T-helper 17 cell (primary cell): ENCODE measurements at regions not wholly inside any gene's neighbourhood (a gene's known extent, or its start where the extent isn't known, plus 50 kb on each side); places are given as distances from the start of the nearest gene placed in this dataset.

Experiments used
- ATAC-seq: fragments of 150-1000 bp; cut with Tn5 transposase; 2 replicates; pipeline ENCODE4 v1.10.0; 2021; ENCODE audit warnings: mild to moderate bottlenecking, moderate library complexity
- DNase-seq, 3 donors: peaks; one replicate each; pipeline versions ENCODE4 v3.0.0 to v3.0.0-alpha.2; 2020 to 2021
- H3K9me3 ChIP-seq: one replicate; pipeline ENCODE4 v1.7.0; 2013; ENCODE audit warnings: low read length, mild to moderate bottlenecking; ENCODE audit not compliant: control insufficient read depth, poor library complexity, severe bottlenecking
- H3K27ac Mint-ChIP-seq: one replicate; pipeline ENCODE4 v1.8.0; 2022; ENCODE audit warnings: mild to moderate bottlenecking, moderate library complexity, mixed read lengths
- H3K27me3 Mint-ChIP-seq: one replicate; pipeline ENCODE4 v1.8.0; 2022; ENCODE audit warnings: mixed read lengths
- H3K36me3 Mint-ChIP-seq: one replicate; pipeline ENCODE4 v1.8.0; 2022; ENCODE audit warnings: low read depth, mixed read lengths
- H3K4me1 Mint-ChIP-seq: one replicate; pipeline ENCODE4 v1.8.0; 2022; ENCODE audit warnings: mild to moderate bottlenecking, mixed read lengths
- H3K4me3 Mint-ChIP-seq: one replicate; pipeline ENCODE4 v1.8.0; 2022; ENCODE audit warnings: mild to moderate bottlenecking, moderate library complexity, mixed read lengths

DNA sequence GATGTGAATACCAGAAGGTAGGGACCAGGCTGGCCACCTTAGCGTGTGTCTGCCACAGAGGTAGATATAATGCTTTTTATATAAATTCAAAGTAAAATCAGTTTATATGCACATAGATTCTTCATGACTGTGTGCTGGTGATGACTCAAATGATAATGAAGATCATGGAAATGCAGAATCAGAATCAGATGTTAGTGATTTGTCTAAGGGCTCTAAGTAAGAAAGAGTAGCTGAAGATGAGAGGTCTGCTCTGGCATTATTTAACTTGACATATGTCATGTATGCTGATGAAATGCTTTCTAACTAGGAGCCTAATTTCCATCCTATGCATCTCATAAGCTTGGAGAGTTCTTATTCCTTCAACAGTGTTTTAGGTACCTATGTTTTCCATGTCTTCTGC lies 50.3 kb upstream of the DPH6 start:
- H3K9me3 ChIP-seq = no peaks in the 10 kb centered on the region
- no peaks in the 10 kb centered on the region for H3K36me3 Mint-ChIP-seq
- peaks cover 5% of the 10 kb centered on the region for H3K27me3 Mint-ChIP-seq
- DNase-seq (no peak), ATAC-seq (no peak)
- H3K4me3 Mint-ChIP-seq = no peak overlapping the region
- H3K4me1 Mint-ChIP-seq = no peaks in the 10 kb centered on the region
- H3K27ac Mint-ChIP-seq = no peak overlapping the region

DNA sequence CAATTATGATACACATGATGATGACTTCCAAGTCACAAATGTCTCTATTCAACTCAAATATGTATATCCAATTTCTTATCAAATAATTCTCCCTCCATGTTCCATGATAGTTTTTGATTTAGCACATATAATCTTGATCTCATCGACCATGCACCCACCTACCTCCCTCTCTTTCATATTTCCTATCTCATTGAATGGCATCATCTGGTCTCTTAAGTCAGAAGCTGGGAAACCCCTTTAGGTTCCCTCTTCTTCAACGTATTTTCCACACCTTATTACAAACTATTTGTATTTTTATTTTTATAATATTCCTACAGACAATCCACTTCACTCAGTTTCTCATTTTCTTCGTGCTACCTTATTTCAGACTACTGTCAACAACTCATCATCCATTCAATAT lies 56.9 kb upstream of the DPH6 start:
- H3K9me3 ChIP-seq = no peaks in the 10 kb centered on the region
- no peak overlapping the region for H3K4me3 Mint-ChIP-seq
- no peaks in the 10 kb centered on the region for H3K36me3 Mint-ChIP-seq
- DNase-seq (no peak), ATAC-seq (no peak)
- no peak overlapping the region for H3K27ac Mint-ChIP-seq
- H3K27me3 Mint-ChIP-seq = no peaks in the 10 kb centered on the region
- H3K4me1 Mint-ChIP-seq = peaks cover 2% of the 10 kb centered on the region

DNA sequence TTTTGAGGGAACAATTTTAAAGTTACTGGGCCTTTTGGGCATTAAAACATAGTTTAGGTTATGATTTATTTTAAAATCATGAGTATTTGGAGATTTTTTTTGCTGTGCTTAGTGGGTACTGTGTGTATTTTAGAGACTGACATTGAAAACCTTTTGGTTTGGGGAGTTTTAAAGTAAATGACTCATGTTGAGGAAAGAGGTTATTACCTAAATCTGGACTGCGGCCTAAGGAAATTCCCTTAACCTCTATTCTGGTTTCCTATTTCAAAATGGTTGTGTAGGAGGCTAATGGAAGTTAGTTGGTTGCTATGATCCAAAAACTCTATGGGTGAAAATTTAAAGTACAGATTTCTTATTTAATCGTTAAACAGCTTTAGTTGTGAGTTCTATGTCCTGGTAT lies 57.3 kb upstream of the DPH6 start:
- ATAC-seq = no peak
- DNase-seq = no peak
- H3K36me3 Mint-ChIP-seq = no peaks in the 10 kb centered on the region
- no peaks in the 10 kb centered on the region for H3K9me3 ChIP-seq
- H3K27ac Mint-ChIP-seq = no peak overlapping the region
- H3K4me3 Mint-ChIP-seq = no peak overlapping the region
- H3K4me1 Mint-ChIP-seq = peaks cover 2% of the 10 kb centered on the region
- no peaks in the 10 kb centered on the region for H3K27me3 Mint-ChIP-seq

DNA sequence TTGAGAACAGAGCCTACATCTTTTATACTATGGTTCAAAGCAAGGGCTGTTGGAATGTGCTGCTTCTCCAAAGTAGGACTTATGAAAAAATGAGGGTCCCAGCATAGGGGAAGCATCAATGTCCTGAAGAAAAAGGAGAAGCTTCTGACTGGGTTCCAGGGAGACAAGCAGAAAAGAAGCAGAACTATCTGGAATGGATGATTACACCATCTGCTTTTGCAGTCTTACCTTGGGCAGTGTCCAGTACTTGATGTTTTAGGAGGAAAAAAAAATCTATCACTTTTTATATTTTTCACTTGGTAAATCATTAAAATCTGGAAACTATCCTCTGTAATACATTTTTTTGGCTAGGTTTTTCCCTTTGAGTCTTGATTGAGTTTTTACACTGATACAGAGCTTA lies 57.9 kb upstream of the DPH6 start:
- no peaks in the 10 kb centered on the region for H3K9me3 ChIP-seq
- DNase-seq (no peak), ATAC-seq (no peak)
- no peak overlapping the region for H3K27ac Mint-ChIP-seq
- peaks cover 2% of the 10 kb centered on the region for H3K4me1 Mint-ChIP-seq
- H3K4me3 Mint-ChIP-seq = no peak overlapping the region
- no peaks in the 10 kb centered on the region for H3K27me3 Mint-ChIP-seq
- no peaks in the 10 kb centered on the region for H3K36me3 Mint-ChIP-seq

DNA sequence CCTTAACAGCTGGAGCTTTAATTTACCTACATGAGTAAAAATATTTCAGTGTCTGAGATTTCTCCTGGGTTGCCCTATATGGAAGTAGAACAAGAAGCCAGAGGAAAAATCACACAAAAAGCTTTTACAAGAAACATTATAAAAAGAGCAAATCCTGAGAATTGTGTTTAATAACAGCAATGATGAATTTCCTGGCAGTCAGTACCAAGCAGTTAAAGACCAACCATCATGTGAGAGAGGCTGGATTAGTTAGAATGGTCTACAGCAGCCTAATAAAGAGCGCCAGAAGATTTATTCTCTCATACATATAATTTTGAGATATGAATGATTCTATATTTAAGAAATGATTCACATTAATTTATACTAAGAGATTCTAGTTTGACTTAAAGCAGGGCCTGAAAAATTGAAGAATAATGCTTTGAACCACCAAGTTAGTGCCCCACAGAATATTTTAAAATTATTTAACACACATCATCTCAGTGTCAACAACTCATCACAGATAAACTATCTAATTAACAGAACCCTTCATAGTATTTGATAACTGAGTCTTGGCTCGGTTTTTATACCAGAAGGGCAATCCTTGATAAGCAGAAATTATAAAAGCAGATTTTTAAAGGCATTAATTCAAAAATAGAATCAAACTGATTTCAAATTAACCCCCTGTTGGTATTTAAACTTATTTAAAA lies 59.9 kb upstream of the DPH6 start:
- Mint-ChIP-seq H3K27me3 (no peaks in the 10 kb centered on the region), H3K4me1 (peaks cover 2% of the 10 kb centered on the region), H3K4me3 (no peak overlapping the region), H3K36me3 (no peaks in the 10 kb centered on the region), H3K27ac (no peak overlapping the region)
- no peaks in the 10 kb centered on the region for H3K9me3 ChIP-seq
- DNase-seq (no peak), ATAC-seq (no peak)

DNA sequence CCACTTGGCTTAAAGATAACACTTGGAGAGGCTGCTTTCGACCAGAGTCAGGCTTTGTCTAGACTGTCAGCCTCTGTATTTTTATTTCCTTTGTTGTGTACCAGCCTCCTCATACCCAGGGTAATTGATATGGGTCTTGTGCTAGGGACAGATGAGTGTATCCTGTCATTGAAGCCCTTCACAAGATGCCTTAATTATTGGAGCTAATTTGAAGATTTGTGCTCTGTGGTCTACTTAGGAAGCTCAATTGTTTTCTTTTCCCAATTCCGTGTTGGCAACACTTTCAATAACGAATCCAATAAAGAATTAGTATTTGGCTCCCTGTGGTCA lies 60.5 kb upstream of the DPH6 start:
- H3K4me1 Mint-ChIP-seq = peaks cover 2% of the 10 kb centered on the region

DNA sequence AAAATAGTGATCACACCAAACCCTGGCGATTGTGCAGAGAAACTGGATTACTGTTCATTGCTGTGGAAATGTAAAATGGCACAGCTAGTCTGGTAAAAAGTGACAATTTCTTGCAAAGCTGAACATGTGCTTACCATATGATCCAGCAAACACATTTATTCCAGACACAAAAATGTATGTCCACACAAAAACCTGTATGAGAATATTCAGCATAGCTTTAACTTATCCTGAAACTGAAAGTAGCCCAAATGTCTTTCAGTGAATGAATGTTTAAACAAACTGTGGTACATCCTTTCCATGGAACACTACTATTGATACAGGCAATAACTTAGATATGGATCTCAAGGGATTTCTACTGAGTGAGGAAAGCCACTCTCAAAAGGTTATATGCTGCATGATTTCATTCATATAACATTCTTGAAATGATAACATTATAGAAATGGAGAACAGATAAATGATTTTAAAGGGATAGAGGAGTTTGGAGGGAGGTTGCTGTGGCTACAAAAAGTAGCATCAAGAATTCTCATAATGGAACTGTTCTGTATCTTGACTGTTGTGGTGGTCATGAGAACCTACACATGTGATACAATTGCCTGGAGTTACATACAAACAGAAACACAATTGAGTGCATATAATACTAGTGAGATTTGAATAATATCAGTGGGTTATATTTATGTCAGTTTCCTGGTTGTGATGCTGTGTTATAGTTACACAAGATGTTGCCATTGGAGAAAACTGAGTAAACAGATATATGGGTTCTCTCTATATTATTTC lies 70.7 kb upstream of the DPH6 start:
- H3K27me3 Mint-ChIP-seq = peaks cover 14% of the 10 kb centered on the region
- H3K27ac Mint-ChIP-seq = no peak overlapping the region
- no peaks in the 10 kb centered on the region for H3K4me1 Mint-ChIP-seq
- no peaks in the 10 kb centered on the region for H3K9me3 ChIP-seq
- ATAC-seq (no peak), DNase-seq (no peak)
- H3K36me3 Mint-ChIP-seq = no peaks in the 10 kb centered on the region
- H3K4me3 Mint-ChIP-seq = no peak overlapping the region

More for the DNA sequence above, 60.5 kb upstream of the DPH6 start:
- DNase-seq (no peak), ATAC-seq (no peak)
- H3K4me3 Mint-ChIP-seq = no peak overlapping the region
- H3K27ac Mint-ChIP-seq = no peak overlapping the region
- H3K27me3 Mint-ChIP-seq = no peaks in the 10 kb centered on the region
- no peaks in the 10 kb centered on the region for H3K9me3 ChIP-seq
- no peaks in the 10 kb centered on the region for H3K36me3 Mint-ChIP-seq

DNA sequence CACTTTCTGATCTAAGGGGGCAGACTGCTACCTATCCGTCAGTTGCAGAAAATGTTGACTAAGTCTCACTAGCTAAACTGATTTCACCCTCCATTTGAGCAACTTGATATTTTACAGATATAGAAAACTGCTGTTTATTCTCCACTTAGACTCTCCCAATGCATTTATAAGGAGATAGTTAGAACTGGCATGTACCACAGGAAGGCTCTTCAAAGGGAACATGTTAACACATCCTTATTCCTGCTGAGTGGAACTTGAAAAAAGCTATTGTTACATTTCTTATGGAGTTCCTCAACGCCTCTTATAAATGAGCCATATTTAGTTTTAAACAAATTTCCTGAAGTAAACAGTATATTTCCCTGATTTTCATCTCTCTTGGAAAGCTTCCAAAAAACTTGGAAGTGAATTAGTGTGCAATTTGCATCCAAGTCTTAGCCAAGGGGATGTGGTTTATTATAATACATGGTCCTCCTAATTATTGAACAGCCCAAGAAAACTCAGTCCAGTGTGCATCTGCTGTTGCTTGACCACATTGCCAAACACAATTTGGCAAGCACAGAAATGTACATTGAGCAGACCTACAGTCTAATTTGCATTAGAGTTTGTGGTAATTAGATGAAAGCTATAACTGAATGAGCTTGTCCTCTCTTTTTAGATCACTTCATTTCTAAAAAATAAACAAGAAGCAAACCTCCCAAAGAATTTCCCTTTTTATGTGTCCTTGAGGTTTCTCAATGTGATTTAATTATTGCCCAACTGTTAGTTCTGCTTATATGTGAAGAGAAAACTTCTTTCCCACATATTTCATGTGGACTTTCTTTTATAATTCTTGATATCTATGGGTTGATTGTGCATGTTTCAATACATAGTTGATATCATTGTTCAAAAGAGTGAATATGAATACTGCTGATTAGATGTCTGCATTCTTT lies 72.6 kb upstream of the DPH6 start:
- no peaks in the 10 kb centered on the region for H3K36me3 Mint-ChIP-seq

DNA sequence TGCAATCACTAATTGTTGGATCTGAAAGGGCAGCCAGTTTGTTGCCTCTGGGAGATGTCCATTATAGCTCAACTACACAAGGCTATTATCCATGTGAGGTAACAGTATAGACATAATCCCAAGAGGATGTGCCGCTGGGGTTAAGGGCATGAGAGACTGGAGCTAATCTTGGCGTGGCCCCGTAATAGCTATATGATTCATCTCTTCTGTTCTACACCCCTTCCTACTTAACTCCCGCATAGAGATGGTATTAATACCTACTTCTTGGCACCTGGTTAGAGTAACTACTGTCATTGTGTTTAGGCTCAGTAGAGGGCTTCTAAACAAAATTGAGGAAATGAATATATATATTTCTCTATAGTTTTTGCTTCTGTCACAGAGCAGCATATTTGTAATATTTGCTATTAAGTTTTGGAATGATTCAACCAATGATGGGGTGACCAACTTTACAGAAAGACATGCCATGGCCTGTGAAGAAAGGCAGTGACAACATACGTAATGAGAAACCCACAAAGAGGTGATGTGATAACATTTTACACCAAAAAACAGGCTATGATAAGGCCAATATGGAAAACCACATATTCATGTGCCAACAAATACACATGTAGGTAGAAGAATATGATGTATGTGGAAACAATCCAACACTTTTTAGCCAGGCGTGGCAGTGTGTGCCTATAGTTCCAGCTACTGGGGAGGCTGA lies 76.8 kb upstream of the DPH6 start:
- Mint-ChIP-seq H3K4me1 (no peaks in the 10 kb centered on the region), H3K27me3 (peaks cover 20% of the 10 kb centered on the region), H3K36me3 (no peaks in the 10 kb centered on the region), H3K27ac (no peak overlapping the region), H3K4me3 (no peak overlapping the region)
- ATAC-seq (no peak), DNase-seq (no peak)
- H3K9me3 ChIP-seq = no peaks in the 10 kb centered on the region

More for the DNA sequence above, 72.6 kb upstream of the DPH6 start:
- ATAC-seq (no peak), DNase-seq (no peak)
- H3K27ac Mint-ChIP-seq = no peak overlapping the region
- H3K9me3 ChIP-seq = no peaks in the 10 kb centered on the region
- H3K4me1 Mint-ChIP-seq = no peaks in the 10 kb centered on the region
- H3K27me3 Mint-ChIP-seq = peaks cover 25% of the 10 kb centered on the region
- H3K4me3 Mint-ChIP-seq = no peak overlapping the region

DNA sequence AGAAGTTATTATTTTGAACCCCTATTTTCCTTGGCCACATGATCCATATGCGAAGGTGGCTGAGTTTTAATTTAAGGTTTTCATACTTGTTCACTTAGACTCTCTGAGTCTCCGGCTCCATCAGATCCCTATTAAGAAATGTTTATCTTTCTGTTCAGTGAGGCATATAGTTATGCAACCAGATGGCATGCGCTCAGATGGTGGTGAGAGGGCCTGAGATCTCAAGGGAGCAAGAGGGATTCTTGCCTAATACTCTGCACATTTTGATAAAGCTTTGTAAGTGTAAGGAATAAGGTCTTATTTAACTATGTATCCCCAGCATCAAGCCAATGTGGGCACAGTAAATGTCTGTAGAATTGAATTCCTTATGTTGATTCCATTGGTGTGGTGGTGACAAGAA lies 78.9 kb upstream of the DPH6 start:
- DNase-seq (no peak), ATAC-seq (no peak)
- no peaks in the 10 kb centered on the region for H3K9me3 ChIP-seq
- no peak overlapping the region for H3K4me3 Mint-ChIP-seq
- no peak overlapping the region for H3K27ac Mint-ChIP-seq
- H3K4me1 Mint-ChIP-seq = no peaks in the 10 kb centered on the region
- H3K27me3 Mint-ChIP-seq = peaks cover 36% of the 10 kb centered on the region
- no peaks in the 10 kb centered on the region for H3K36me3 Mint-ChIP-seq

DNA sequence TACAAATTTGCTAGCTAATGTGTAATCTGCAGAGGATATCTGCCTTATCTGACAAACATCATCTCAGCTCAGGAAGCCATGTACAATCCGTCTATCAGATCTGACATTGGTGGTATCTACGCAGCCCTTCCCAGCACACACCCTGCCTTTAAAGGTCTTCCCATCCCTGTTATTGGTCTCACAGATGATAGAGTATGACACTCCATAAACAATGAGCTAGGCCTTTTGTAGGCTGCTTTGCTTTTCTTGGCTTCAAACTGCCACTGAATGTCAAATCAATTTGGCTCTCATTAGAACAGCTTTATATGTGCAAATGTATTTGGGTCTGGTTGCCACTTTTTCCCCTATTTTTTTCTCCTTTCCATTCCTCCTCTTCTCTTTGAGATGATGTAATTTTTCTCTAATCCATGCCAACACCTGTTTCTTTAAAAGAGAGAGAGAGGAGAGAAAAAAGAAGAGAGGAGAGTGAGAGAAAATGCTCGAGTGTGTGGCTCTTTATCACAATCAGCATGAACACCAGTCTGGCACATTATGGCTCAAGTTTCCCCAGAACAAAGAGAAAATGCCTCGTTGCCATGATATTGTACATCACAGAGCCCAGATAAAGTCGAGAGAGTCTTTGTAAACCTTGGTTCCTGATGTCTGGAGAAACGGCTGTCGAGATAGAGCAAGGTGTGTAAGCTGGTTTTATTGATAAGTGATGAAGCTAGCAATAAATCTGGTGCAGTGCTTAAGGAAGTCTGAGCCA lies 80.8 kb upstream of the DPH6 start:
- H3K27ac Mint-ChIP-seq = no peak overlapping the region

DNA sequence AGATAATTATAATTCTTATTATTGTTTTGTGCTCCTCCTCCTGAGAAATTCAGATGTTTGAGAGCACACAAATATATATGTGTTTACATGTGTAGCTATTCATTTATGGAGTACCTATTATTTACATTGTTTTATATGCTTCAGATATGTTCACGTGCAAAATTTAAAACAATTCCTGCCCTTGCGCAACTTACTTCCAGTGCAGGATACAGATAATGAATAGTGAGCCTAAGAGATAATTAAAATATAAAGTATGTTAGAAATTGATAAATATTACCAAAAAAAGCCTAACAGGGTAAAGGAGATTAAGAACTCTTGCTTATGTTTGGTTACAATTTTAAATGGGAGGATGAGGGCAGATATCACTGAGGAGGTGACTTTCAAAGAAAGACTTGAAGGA lies 81.7 kb upstream of the DPH6 start:
- ATAC-seq (no peak), DNase-seq (no peak)
- H3K27ac Mint-ChIP-seq = no peak overlapping the region
- H3K9me3 ChIP-seq = no peaks in the 10 kb centered on the region
- no peaks in the 10 kb centered on the region for H3K4me1 Mint-ChIP-seq
- H3K27me3 Mint-ChIP-seq = peaks cover 40% of the 10 kb centered on the region
- no peak overlapping the region for H3K4me3 Mint-ChIP-seq
- H3K36me3 Mint-ChIP-seq = peaks cover 2% of the 10 kb centered on the region

More for the DNA sequence above, 80.8 kb upstream of the DPH6 start:
- H3K9me3 ChIP-seq = no peaks in the 10 kb centered on the region
- Mint-ChIP-seq H3K4me3 (no peak overlapping the region), H3K36me3 (peaks cover 2% of the 10 kb centered on the region), H3K4me1 (no peaks in the 10 kb centered on the region), H3K27me3 (peaks cover 46% of the 10 kb centered on the region)
- ATAC-seq (no peak), DNase-seq (no peak)
